ENCODE measurements at regions not wholly inside any gene's neighbourhood (a gene's known extent, or its start where the extent isn't known, plus 50 kb on each side); places are given as distances from the start of the nearest gene placed in this dataset.
A peak's percentile ranks its signal among the peaks of the same experiment; 100 is the strongest.

GRCh38 chr1:98417820-98418219, 243.7 kb upstream of the SNX7 start:
- H3K79me2 ChIP-seq (ENCODE audit: insufficient read depth, low read length), result no peaks in the 10 kb centered on the region
- TF ChIP-seq, protein P1, sequence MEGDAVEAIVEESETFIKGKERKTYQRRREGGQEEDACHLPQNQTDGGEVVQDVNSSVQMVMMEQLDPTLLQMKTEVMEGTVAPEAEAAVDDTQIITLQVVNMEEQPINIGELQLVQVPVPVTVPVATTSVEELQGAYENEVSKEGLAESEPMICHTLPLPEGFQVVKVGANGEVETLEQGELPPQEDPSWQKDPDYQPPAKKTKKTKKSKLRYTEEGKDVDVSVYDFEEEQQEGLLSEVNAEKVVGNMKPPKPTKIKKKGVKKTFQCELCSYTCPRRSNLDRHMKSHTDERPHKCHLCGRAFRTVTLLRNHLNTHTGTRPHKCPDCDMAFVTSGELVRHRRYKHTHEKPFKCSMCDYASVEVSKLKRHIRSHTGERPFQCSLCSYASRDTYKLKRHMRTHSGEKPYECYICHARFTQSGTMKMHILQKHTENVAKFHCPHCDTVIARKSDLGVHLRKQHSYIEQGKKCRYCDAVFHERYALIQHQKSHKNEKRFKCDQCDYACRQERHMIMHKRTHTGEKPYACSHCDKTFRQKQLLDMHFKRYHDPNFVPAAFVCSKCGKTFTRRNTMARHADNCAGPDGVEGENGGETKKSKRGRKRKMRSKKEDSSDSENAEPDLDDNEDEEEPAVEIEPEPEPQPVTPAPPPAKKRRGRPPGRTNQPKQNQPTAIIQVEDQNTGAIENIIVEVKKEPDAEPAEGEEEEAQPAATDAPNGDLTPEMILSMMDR (IDR thresholded peaks at IDR 0.05), result no peak
- H3K27me3 ChIP-seq (ENCODE audit: control insufficient read depth in 2 of 2, insufficient read depth in 2 of 2, low read length in 2 of 2), result no peaks in the 10 kb centered on the region
- Mint-ChIP-seq H3K27me3 (ENCODE audit: low read depth in 3 of 3) (no peaks in the 10 kb centered on the region), H3K4me1 (peaks cover 3% of the 10 kb centered on the region), H3K4me3 (no peak overlapping the region), H3K36me3 (no peaks in the 10 kb centered on the region), H3K9me3 (peaks cover 0 to 8% (median 3%) of the 10 kb centered on the region in 7 donors), H3K27ac (no peak overlapping the region)
- H3K4me1 ChIP-seq (ENCODE audit: control insufficient read depth in 1 of 2, insufficient read depth in 2 of 2, low read length in 2 of 2), result no peaks in the 10 kb centered on the region
- H4K20me1 ChIP-seq (ENCODE audit: insufficient read depth, low read length), result no peaks in the 10 kb centered on the region
- H3K9ac ChIP-seq (ENCODE audit: insufficient read depth, low read length, poor library complexity, severe bottlenecking), result no peak overlapping the region
- no peak overlapping the region for H3K4me2 ChIP-seq (replicated peaks; ENCODE audit: extremely low read depth, low read length, poor library complexity, severe bottlenecking)
- H3K9me3 ChIP-seq (replicated peaks in 1 of 2; ENCODE audit: control insufficient read depth in 1 of 2, insufficient read depth in 1 of 2, low read length in 2 of 2), result no peaks in the 10 kb centered on the region
- no peaks in the 10 kb centered on the region for H3K36me3 ChIP-seq (replicated peaks in 1 of 2; ENCODE audit: control insufficient read depth in 1 of 2, insufficient read depth in 2 of 2, low read length in 2 of 2)
- H3K4me3 ChIP-seq (replicated peaks in 1 of 3; ENCODE audit: low read depth in 2 of 3, low read length in 3 of 3), result no peak overlapping the region
- no peak overlapping the region for H3K27ac ChIP-seq (ENCODE audit: low read depth in 1 of 2, low read length in 2 of 2)
- H2AFZ ChIP-seq (ENCODE audit: insufficient read depth, low read depth, low read length, poor library complexity, severe bottlenecking), result no peak overlapping the region
- intact Hi-C loops (cut with micrococcal nuclease), result no loop called here
- WGBS (ENCODE audit: insufficient coverage), result no CpG with 5 or more reads among the region's 2 CpGs
- DNase-seq, result peak in 1 of 3 donors; percentile 2

DNA sequence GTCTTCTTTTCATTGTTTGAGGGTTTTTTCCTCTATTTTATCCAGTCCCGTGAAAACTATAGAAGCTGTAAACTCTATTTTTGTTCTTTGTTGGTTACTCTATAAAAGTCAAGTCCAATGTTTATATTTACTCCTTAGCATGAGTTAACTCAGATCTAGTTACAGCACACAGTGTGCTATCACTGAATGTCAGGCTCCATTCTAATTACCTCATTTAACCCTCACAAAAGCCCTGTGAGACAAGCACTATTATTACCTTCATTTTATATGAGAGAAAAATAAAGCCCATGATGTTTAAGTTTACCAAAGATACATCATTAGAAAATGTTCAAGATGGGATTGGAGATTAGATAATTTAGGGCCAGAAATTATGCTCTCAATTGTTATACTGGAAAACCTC, 251.4 kb upstream of the SNX7 start:
- no peak overlapping the region for H3K27ac Mint-ChIP-seq

More for the DNA sequence above, 251.4 kb upstream of the SNX7 start:
- Histone ChIP-seq H3K9me3 (replicated peaks in 1 of 2; ENCODE audit: control insufficient read depth in 1 of 2, insufficient read depth in 1 of 2, low read length in 2 of 2) (no peaks in the 10 kb centered on the region), H3K36me3 (replicated peaks in 1 of 2; ENCODE audit: control insufficient read depth in 1 of 2, insufficient read depth in 2 of 2, low read length in 2 of 2) (no peaks in the 10 kb centered on the region), H3K79me2 (ENCODE audit: insufficient read depth, low read length) (no peaks in the 10 kb centered on the region), H2AFZ (ENCODE audit: insufficient read depth, low read depth, low read length, poor library complexity, severe bottlenecking) (no peak overlapping the region), H3K9ac (ENCODE audit: insufficient read depth, low read length, poor library complexity, severe bottlenecking) (no peak overlapping the region), H3K4me3 (replicated peaks in 1 of 3; ENCODE audit: low read depth in 2 of 3, low read length in 3 of 3) (no peak overlapping the region), H4K20me1 (ENCODE audit: insufficient read depth, low read length) (no peaks in the 10 kb centered on the region), H3K27me3 (ENCODE audit: control insufficient read depth in 2 of 2, insufficient read depth in 2 of 2, low read length in 2 of 2) (no peaks in the 10 kb centered on the region), H3K4me2 (replicated peaks; ENCODE audit: extremely low read depth, low read length, poor library complexity, severe bottlenecking) (no peak overlapping the region), H3K4me1 (ENCODE audit: control insufficient read depth in 1 of 2, insufficient read depth in 2 of 2, low read length in 2 of 2) (no peaks in the 10 kb centered on the region), H3K27ac (ENCODE audit: low read depth in 1 of 2, low read length in 2 of 2) (no peak overlapping the region)
- TF ChIP-seq, protein P1 (IDR thresholded peaks at IDR 0.05), result no peak
- DNase-seq, result no peak
- H3K27me3 Mint-ChIP-seq (ENCODE audit: low read depth in 3 of 3), result no peaks in the 10 kb centered on the region
- H3K36me3 Mint-ChIP-seq, result no peaks in the 10 kb centered on the region
- WGBS (ENCODE audit: insufficient coverage), result no CpG with 5 or more reads among the region's 1 CpG
- H3K9me3 Mint-ChIP-seq, result peaks cover 0 to 10% (median 6%) of the 10 kb centered on the region in 7 donors
- peaks cover 5% of the 10 kb centered on the region for H3K4me1 Mint-ChIP-seq
- intact Hi-C loops (cut with micrococcal nuclease), result no loop called here
- no peak overlapping the region for H3K4me3 Mint-ChIP-seq
